Transverse colon (tissue), 4 donors: ENCODE measurements at regions not wholly inside any gene's neighbourhood (a gene's known extent, or its start where the extent isn't known, plus 50 kb on each side); places are given as distances from the start of the nearest gene placed in this dataset.

Source experiments
- EP300 ChIP-seq: sonication (generic); formaldehyde crosslinking; IDR thresholded peaks from one replicate; pipeline ENCODE4 v1.6.1; 2017; ENCODE audit warnings: antibody characterized with exemption, low read depth
- POLR2A ChIP-seq: fragments of 450-650 bp; IDR thresholded peaks from one replicate; pipeline ENCODE4 v1.6.1; 2016; ENCODE audit warnings: antibody characterized with exemption, mild to moderate bottlenecking, moderate library complexity
- POLR2AphosphoS5 ChIP-seq, 3 donors: sonication (generic); formaldehyde crosslinking; IDR thresholded peaks; one replicate each; pipeline ENCODE4 v1.6.1; 2016; ENCODE audit warnings: antibody characterized with exemption in 3 of 3
- TF ChIP-seq, protein P1 (sequence below), 5 experiments: fragments of 200-600 bp in 3 of 5; fragments of 450-650 bp in 2 of 5; sonication (generic) in 3 of 5; IDR thresholded peaks; 1 replicate in 2 of 5; 2 replicates in 3 of 5; pipeline ENCODE4 v1.5.1; 2016 to 2017; ENCODE audit warnings: antibody characterized with exemption in 5 of 5, inconsistent platforms in 3 of 5, mild to moderate bottlenecking in 2 of 5, moderate library complexity in 1 of 5

DNA sequence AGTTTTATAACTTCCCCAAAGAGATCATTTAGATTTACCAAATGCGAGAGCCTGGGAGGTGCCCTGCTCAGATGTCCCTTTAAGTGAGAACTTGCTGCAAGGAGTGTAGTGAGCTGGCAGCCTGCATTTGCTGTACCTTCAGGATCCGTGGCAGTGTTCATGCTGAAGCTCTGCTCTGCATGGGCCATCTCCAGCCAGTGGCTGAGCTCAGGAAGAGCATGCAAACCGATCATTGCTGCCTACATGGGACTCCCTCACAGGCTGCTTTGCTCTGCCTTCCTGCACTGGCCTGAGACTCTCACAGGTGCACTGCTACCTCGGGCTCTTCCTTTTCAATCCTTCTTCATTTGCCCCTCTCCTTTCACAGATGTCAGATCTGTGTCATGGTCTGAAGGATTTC is 152.0 kb upstream of the SFRP2 start:
- TF ChIP-seq, protein P1, sequence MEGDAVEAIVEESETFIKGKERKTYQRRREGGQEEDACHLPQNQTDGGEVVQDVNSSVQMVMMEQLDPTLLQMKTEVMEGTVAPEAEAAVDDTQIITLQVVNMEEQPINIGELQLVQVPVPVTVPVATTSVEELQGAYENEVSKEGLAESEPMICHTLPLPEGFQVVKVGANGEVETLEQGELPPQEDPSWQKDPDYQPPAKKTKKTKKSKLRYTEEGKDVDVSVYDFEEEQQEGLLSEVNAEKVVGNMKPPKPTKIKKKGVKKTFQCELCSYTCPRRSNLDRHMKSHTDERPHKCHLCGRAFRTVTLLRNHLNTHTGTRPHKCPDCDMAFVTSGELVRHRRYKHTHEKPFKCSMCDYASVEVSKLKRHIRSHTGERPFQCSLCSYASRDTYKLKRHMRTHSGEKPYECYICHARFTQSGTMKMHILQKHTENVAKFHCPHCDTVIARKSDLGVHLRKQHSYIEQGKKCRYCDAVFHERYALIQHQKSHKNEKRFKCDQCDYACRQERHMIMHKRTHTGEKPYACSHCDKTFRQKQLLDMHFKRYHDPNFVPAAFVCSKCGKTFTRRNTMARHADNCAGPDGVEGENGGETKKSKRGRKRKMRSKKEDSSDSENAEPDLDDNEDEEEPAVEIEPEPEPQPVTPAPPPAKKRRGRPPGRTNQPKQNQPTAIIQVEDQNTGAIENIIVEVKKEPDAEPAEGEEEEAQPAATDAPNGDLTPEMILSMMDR (IDR thresholded peaks at IDR 0.05), result no peak
- TF ChIP-seq POLR2AphosphoS5 (IDR thresholded peaks at IDR 0.05), result no peak
- no peak for TF ChIP-seq POLR2A
- TF ChIP-seq EP300, result no peak
